ENCODE measurements at regions not wholly inside any gene's neighbourhood (a gene's known extent, or its start where the extent isn't known, plus 50 kb on each side); places are given as distances from the start of the nearest gene placed in this dataset.
A peak's percentile ranks its signal among the peaks of the same experiment; 100 is the strongest.

DNA sequence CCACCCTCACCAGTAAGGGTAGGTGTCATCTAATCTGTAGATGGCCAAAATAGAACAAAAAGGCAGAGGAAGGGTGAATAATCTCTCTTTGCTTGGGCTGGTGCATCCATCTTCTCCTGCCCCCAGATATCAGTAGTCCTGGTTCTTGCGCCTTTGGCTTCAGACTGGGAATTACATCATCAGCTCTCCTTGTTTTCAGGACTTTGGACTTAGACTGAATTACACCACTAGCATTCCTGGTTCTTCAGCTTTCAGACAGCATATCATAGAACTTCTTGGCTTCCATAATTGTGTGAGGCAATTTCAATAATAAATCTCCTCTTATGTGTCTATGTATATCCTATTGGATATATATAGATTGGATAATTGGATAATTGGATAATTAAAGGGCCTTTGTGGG, 403.0 kb upstream of the USP24 start:
- Histone ChIP-seq H3K36me3 (no peaks in the 10 kb centered on the region), H3K27me3 (no peaks in the 10 kb centered on the region), H3K27ac (replicated peaks in 1 of 4) (no peak overlapping the region), H3K4me1 (no peaks in the 10 kb centered on the region), H3K4me3 (no peak overlapping the region), H3K9me3 (peaks cover 0 to 18% (median 6%) of the 10 kb centered on the region in 4 donors)
- TF ChIP-seq POLR2AphosphoS5 (IDR thresholded peaks at IDR 0.05) (no peak), EP300 (IDR thresholded peaks at IDR 0.05) (no peak), POLR2A (IDR thresholded peaks at IDR 0.05; ENCODE audit: low read depth) (no peak)
- TF ChIP-seq, protein P1, sequence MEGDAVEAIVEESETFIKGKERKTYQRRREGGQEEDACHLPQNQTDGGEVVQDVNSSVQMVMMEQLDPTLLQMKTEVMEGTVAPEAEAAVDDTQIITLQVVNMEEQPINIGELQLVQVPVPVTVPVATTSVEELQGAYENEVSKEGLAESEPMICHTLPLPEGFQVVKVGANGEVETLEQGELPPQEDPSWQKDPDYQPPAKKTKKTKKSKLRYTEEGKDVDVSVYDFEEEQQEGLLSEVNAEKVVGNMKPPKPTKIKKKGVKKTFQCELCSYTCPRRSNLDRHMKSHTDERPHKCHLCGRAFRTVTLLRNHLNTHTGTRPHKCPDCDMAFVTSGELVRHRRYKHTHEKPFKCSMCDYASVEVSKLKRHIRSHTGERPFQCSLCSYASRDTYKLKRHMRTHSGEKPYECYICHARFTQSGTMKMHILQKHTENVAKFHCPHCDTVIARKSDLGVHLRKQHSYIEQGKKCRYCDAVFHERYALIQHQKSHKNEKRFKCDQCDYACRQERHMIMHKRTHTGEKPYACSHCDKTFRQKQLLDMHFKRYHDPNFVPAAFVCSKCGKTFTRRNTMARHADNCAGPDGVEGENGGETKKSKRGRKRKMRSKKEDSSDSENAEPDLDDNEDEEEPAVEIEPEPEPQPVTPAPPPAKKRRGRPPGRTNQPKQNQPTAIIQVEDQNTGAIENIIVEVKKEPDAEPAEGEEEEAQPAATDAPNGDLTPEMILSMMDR (IDR thresholded peaks at IDR 0.05): no peak
- 100% methylated on average over 1 of the region's 1 CpG for WGBS
- intact Hi-C loops (cut with DNase I): no loop called here
- DNase-seq (ENCODE audit: extremely low spot score): peak; percentile 21

DNA sequence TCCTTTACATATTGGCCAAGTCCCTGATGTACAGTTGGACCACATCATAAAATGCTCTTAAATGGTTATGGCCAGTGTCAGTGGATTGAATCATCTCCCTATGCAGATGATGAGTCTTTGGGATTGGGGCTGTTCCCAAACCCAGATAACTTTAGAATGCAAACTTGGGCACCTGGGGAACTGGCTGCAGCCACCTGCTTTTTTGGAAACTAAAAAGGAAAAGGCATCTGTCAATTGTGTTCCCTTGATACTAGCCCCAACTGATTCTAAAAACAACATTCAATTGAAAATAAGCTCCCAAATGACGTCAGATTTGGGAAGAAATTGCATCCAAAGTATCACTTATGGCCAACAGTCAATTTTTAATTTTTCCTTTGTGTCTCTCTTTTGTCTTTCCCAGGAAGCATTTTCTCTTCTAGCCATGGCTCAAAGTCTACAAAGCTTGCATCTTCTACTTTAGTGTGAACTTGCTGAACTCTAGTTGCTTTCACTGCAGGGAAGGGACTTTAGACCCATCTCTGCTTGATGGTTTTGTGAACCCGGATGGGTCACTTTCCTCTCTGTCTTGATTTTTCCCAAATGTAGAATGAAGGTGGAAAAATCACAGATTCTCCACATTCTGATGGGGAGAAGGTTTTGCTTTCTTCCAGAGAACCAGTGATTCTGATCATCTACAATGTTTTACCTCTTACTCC, 402.3 kb upstream of the USP24 start:
- WGBS: 84% methylated on average over 2 of the region's 2 CpGs
- TF ChIP-seq, protein P1 (IDR thresholded peaks at IDR 0.05): no peak
- TF ChIP-seq EP300 (IDR thresholded peaks at IDR 0.05): no peak
- no peak overlapping the region for H3K4me3 ChIP-seq
- H3K4me1 ChIP-seq: no peaks in the 10 kb centered on the region
- no peaks in the 10 kb centered on the region for H3K27me3 ChIP-seq
- no peak overlapping the region for H3K27ac ChIP-seq (replicated peaks in 1 of 4)
- peaks cover 0 to 13% (median 2%) of the 10 kb centered on the region in 4 donors for H3K9me3 ChIP-seq
- intact Hi-C loops (cut with DNase I): no loop called here
- no peak for DNase-seq (ENCODE audit: extremely low spot score)
- no peaks in the 10 kb centered on the region for H3K36me3 ChIP-seq

DNA sequence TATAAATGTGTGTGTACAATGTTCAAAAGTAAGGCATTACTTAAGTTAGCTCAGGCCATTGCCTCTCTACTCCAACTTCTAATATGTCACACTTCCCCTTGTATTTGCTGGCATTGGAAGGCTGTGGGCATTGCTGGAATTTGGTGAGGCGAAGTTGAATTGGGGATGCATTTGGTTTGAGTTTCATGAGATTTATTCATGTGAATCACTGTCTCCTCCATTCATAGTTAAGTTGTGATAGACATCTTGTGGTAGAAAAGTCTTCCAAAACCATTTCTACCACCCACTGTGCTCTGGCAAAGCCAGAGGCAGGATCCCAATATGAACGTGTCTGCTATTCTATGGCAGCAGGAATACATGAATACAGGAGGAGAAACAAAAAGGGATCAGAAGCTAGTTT, 397.8 kb upstream of the USP24 start:
- no peaks in the 10 kb centered on the region for H3K36me3 ChIP-seq
- H3K27me3 ChIP-seq: no peaks in the 10 kb centered on the region
- H3K4me1 ChIP-seq: no peaks in the 10 kb centered on the region
- peak; percentile 24 for DNase-seq (ENCODE audit: extremely low spot score)
- WGBS: 83% methylated on average over 2 of the region's 2 CpGs
- no peak for TF ChIP-seq POLR2A (IDR thresholded peaks at IDR 0.05; ENCODE audit: low read depth)
- TF ChIP-seq, protein P1 (IDR thresholded peaks at IDR 0.05): no peak
- TF ChIP-seq POLR2AphosphoS5 (IDR thresholded peaks at IDR 0.05): no peak
- no peak for TF ChIP-seq EP300 (IDR thresholded peaks at IDR 0.05)
- no peak overlapping the region for H3K4me3 ChIP-seq
- no peaks in the 10 kb centered on the region for H3K9me3 ChIP-seq
- intact Hi-C loops (cut with DNase I): no loop called here
- H3K27ac ChIP-seq (replicated peaks in 1 of 4): no peak overlapping the region

DNA sequence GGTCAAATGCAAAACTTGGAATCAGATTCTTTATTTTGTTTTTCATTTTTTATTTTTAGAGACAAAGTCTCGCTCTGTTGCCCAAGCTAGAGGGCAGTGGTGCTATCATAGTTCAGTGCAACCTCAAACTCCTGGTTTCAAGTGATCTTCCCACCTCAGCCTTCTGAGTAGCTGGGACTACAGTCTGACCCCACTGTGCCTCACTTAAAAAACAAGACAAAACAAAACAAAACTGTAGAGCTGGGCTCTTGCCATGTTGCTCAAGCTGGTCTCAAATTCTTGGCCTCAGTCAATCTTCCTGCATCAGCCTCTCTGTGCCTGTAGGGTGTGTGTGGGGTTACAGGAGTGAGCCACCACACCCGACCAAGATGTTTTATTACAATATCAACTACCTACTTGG, 396.0 kb upstream of the USP24 start:
- peak; percentile 87 for DNase-seq (ENCODE audit: extremely low spot score)
- Histone ChIP-seq H3K27me3 (no peaks in the 10 kb centered on the region), H3K4me1 (no peaks in the 10 kb centered on the region), H3K27ac (replicated peaks in 1 of 4) (no peak overlapping the region), H3K36me3 (no peaks in the 10 kb centered on the region), H3K9me3 (no peaks in the 10 kb centered on the region), H3K4me3 (no peak overlapping the region)
- intact Hi-C loops (cut with DNase I): no loop called here
- WGBS: 85% methylated on average over 2 of the region's 2 CpGs
- TF ChIP-seq, protein P1 (IDR thresholded peaks at IDR 0.05): no peak
- TF ChIP-seq EP300 (IDR thresholded peaks at IDR 0.05): no peak
- TF ChIP-seq POLR2AphosphoS5 (IDR thresholded peaks at IDR 0.05): no peak
- no peak for TF ChIP-seq POLR2A (IDR thresholded peaks at IDR 0.05; ENCODE audit: low read depth)

DNA sequence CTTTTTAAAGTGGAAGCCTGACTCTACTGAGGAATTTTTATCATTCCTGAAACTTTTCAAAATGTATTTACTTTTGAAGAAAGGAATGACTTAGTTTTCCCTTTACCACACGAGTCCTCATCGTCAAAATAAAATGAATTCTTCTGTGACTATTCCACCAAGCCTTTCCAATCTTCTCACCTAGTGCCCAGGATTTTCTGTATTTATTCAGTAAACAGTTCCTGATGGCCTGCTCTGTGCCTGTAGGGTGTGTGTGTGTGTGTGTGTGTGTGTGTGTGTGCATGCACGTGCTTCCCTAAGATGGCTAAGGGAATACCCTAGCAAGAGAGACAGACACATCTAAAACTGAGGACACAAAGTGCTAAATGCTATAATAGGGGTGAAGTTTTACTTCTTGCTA, 395.0 kb upstream of the USP24 start:
- no peaks in the 10 kb centered on the region for H3K36me3 ChIP-seq
- TF ChIP-seq EP300 (IDR thresholded peaks at IDR 0.05): no peak
- no peak for TF ChIP-seq POLR2A (IDR thresholded peaks at IDR 0.05; ENCODE audit: low read depth)
- TF ChIP-seq POLR2AphosphoS5 (IDR thresholded peaks at IDR 0.05): no peak
- TF ChIP-seq, protein P1 (IDR thresholded peaks at IDR 0.05): no peak
- no peaks in the 10 kb centered on the region for H3K9me3 ChIP-seq
- H3K27me3 ChIP-seq: no peaks in the 10 kb centered on the region
- 92% methylated on average over 3 of the region's 3 CpGs for WGBS
- intact Hi-C loops (cut with DNase I): no loop called here
- no peaks in the 10 kb centered on the region for H3K4me1 ChIP-seq
- peak; percentile 57 for DNase-seq (ENCODE audit: extremely low spot score)
- H3K27ac ChIP-seq (replicated peaks in 1 of 4): no peak overlapping the region
- no peak overlapping the region for H3K4me3 ChIP-seq
